Tibial artery (tissue), 4 donors: ENCODE measurements at regions not wholly inside any gene's neighbourhood (a gene's known extent, or its start where the extent isn't known, plus 50 kb on each side); places are given as distances from the start of the nearest gene placed in this dataset.

Source experiments
- DNase-seq, 2 donors: peaks; one replicate each; pipeline ENCODE4 v3.0.0-alpha.2; 2019
- H3K27ac ChIP-seq, 2 donors: fragments of 200-600 bp; sonication (generic) in 1 of 2; 1 replicate in 1 of 2; 2 replicates in 1 of 2; pipeline ENCODE4 v1.5.1; 2018 to 2019; ENCODE audit warnings: mild to moderate bottlenecking in 1 of 2
- H3K27me3 ChIP-seq, 2 donors: fragments of 200-600 bp; sonication (generic) in 1 of 2; one replicate each; pipeline versions ENCODE4 v1.5.1 to v1.6.0; 2016 to 2019
- H3K36me3 ChIP-seq, 3 donors: fragments of 200-600 bp; sonication (generic) in 2 of 3; one replicate each; pipeline ENCODE4 v1.5.1; 2016 to 2019; ENCODE audit warnings: mild to moderate bottlenecking in 2 of 3
- H3K4me1 ChIP-seq, 4 donors: fragments of 200-600 bp; sonication (generic) in 2 of 4; 1 replicate in 3 of 4; 2 replicates in 1 of 4; pipeline ENCODE4 v1.5.1; 2016 to 2019
- H3K4me3 ChIP-seq, 2 donors: fragments of 200-600 bp; sonication (generic) in 1 of 2; 1 replicate in 1 of 2; 2 replicates in 1 of 2; pipeline ENCODE4 v1.5.1; 2018 to 2019; ENCODE audit warnings: mild to moderate bottlenecking in 2 of 2
- H3K9me3 ChIP-seq, 3 donors: fragments of 200-600 bp; sonication (generic) in 1 of 3; one replicate each; pipeline ENCODE4 v1.5.1; 2016 to 2019
- CTCF ChIP-seq, 2 experiments: fragments of 200-600 bp in 1 of 2; fragments of 450-650 bp in 1 of 2; IDR thresholded peaks; one replicate each; pipeline ENCODE4 v1.5.1; 2017 to 2019; ENCODE audit warnings: antibody characterized with exemption in 2 of 2, mild to moderate bottlenecking in 1 of 2, moderate library complexity in 1 of 2
- intact Hi-C: fragments of 100-400 bp; cut with DNase I; formaldehyde crosslinking; loops from one replicate; pipeline ENCODE4 v1.15.0; 2023; ENCODE audit warnings: low total_unique reads

DNA sequence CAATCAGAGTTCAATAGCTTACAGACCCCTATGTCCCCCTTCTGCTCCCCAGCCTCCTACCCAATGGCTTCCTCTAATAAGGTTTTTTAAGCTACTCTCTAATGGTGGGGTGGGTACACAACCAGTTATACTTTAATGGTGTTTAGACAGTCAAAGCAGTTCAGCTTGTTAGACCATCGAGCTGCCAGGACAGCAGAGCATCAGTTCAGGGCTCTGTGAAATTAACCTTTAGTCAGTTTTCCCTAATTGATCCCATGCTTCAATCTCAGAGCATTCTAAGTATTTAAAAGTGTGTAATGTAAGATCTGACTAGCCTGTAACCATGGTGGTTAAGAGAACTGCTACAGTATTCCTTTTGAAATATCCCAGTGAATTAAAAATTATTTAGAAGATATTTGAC lies 107.2 kb upstream of the ZNF644 start:
- no peak for TF ChIP-seq CTCF (IDR thresholded peaks at IDR 0.05)

DNA sequence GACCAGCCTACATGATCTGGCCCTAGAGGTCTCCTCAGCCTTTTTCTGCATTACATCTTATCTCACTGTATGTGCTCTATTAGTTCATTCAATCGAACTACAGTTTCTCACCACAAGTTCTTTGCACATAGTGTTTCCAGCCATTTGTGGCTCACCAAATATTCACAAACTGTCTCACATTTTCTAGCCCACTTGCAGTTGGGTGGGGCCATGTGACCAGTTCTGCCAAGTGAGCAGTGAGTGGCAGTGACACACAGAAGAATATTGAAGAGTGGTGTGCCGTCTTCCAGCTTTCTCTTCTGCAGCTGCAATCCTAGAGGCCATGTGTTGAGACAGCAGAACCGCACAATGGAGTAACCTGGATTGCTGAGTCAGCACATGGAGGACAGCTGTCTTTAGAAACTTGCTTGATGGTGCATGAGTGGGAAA lies 103.2 kb upstream of the ZNF644 start:
- no peak for TF ChIP-seq CTCF (IDR thresholded peaks at IDR 0.05)
- Histone ChIP-seq H3K9me3 (no peaks in the 10 kb centered on the region), H3K4me1 (no peaks in the 10 kb centered on the region), H3K36me3 (no peaks in the 10 kb centered on the region), H3K4me3 (no peak overlapping the region), H3K27me3 (peaks cover 0 to 2% of the 10 kb centered on the region in 2 donors), H3K27ac (no peak overlapping the region)
- peak in 1 of 2 donors; percentile 32 for DNase-seq
- intact Hi-C loops = no loop called here

More for the DNA sequence above, 107.2 kb upstream of the ZNF644 start:
- H3K4me1 ChIP-seq = no peaks in the 10 kb centered on the region
- H3K27ac ChIP-seq = no peak overlapping the region
- no peaks in the 10 kb centered on the region for H3K36me3 ChIP-seq
- H3K9me3 ChIP-seq = no peaks in the 10 kb centered on the region
- intact Hi-C loops = no loop called here
- no peak overlapping the region for H3K4me3 ChIP-seq
- peaks cover 0 to 2% of the 10 kb centered on the region in 2 donors for H3K27me3 ChIP-seq
- DNase-seq = no peak

DNA sequence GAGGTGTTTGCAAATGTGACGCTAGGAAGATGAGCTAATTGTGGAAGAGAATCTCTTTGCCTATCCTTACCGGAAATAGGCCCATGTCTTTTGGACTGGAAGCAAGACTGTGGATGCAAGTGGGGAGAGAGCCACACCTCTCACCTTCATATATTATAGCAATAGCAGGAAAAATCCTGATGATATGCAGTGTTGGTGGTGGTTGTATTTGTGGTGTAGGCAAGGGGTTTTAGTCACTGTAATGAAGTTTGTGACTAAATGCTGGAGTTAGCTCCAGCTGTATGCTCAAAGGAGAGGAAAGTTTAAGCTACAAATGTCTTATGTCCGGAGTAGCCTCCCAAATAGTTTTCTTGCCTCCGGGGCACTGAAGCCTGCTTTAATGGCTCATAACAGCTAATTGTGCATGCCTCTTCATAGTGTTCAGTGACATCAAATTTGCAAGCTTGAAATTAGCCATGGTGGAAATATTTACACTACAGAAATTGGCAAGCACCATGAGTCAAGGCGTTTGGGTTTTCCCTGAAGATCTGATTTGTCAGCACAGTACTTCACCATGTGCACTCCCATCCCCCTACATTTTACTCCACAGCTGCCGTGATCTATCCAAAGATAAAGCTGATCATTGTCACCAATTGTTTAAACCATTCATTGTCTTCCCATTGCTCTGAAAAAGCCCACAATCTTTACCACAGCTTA lies 102.6 kb upstream of the ZNF644 start:
- H3K9me3 ChIP-seq = no peaks in the 10 kb centered on the region
- TF ChIP-seq CTCF (IDR thresholded peaks at IDR 0.05) = no peak

GRCh38 chr1:91123773-91124172 lies 101.9 kb upstream of the ZNF644 start:
- no peak for DNase-seq
- no peak overlapping the region for H3K27ac ChIP-seq
- no peak for TF ChIP-seq CTCF (IDR thresholded peaks at IDR 0.05)
- intact Hi-C loops = no loop called here
- no peaks in the 10 kb centered on the region for H3K36me3 ChIP-seq
- no peak overlapping the region for H3K4me3 ChIP-seq
- H3K4me1 ChIP-seq = no peaks in the 10 kb centered on the region
- no peaks in the 10 kb centered on the region for H3K9me3 ChIP-seq
- H3K27me3 ChIP-seq = no peaks in the 10 kb centered on the region

More for the DNA sequence above, 102.6 kb upstream of the ZNF644 start:
- intact Hi-C loops = no loop called here
- DNase-seq = no peak
- no peak overlapping the region for H3K27ac ChIP-seq
- H3K36me3 ChIP-seq = no peaks in the 10 kb centered on the region
- H3K4me3 ChIP-seq = no peak overlapping the region
- H3K4me1 ChIP-seq = no peaks in the 10 kb centered on the region
- peaks cover 0 to 1% of the 10 kb centered on the region in 2 donors for H3K27me3 ChIP-seq

DNA sequence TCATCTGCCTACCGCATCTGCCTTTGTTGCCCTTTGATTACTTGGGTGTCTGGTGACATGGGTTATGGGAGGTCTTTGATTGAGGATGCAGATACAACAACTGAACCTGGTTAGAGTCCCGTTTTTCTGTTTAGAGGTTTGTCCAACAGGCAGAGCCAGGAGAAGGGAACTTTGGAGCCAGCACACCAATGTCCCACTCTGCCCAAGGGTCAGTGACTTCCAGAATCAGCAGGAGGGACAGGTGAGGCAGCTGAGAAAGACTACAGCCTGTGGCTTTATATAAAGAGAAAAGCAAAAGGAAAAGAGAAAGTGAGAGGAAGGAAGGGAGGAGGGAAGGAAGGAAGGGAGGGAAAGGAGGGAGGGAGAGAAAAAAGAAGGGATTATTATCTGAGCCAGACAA lies 101.5 kb upstream of the ZNF644 start:
- intact Hi-C loops = no loop called here
- DNase-seq = no peak
- Histone ChIP-seq H3K36me3 (no peaks in the 10 kb centered on the region), H3K4me1 (no peaks in the 10 kb centered on the region), H3K27ac (no peak overlapping the region), H3K9me3 (no peaks in the 10 kb centered on the region), H3K4me3 (no peak overlapping the region), H3K27me3 (no peaks in the 10 kb centered on the region)
- no peak for TF ChIP-seq CTCF (IDR thresholded peaks at IDR 0.05)
